Panc1 (cell line): ENCODE measurements at regions not wholly inside any gene's neighbourhood (a gene's known extent, or its start where the extent isn't known, plus 50 kb on each side); places are given as distances from the start of the nearest gene placed in this dataset.

ENCODE experiments used
- ATAC-seq: fragments of 200-7000 bp; cut with Tn5 transposase; 2 replicates; pipeline ENCODE4 v1.9.1; 2020; ENCODE audit warnings: mild to moderate bottlenecking, moderate library complexity
- BruUV-seq: library from RNA; stranded (reverse); fragments of 400-500 nt; replicated peaks from 2 replicates; lab custom pipeline; 2021; lab: Mats Ljungman, UMichigan
- CTCF ChIA-PET: fragments of 300-600 bp; sonication (Branson Sonifier 250); formaldehyde crosslinking; loops from one replicate; lab custom pipeline; 2022; ENCODE audit warnings: antibody characterized with exemption; lab: Charles Lee
- POLR2A ChIA-PET: fragments of 300-600 bp; sonication (Branson Sonifier 250); formaldehyde crosslinking; loops from one replicate; lab custom pipeline; 2022; ENCODE audit warnings: antibody characterized with exemption; lab: Charles Lee
- DNase-seq: peaks from one replicate; pipeline ENCODE4 v3.0.0-alpha.2; 2010; ENCODE audit warnings: low read depth, low spot score
- H3K27ac ChIP-seq: 2 replicates; pipeline ENCODE4 v1.5.1; 2011; ENCODE audit warnings: mild to moderate bottlenecking, low read length, inconsistent platforms
- H3K27me3 ChIP-seq: fragments of 200-500 bp; sonication (Bioruptor generic); 2 replicates; pipeline ENCODE4 v1.6.0; 2014; ENCODE audit warnings: low read length, inconsistent platforms; ENCODE audit not compliant: control insufficient read depth, insufficient read depth
- H3K36me3 ChIP-seq: fragments of 200-500 bp; sonication (Bioruptor generic); 2 replicates; pipeline ENCODE4 v1.5.1; 2014; ENCODE audit warnings: inconsistent platforms, mild to moderate bottlenecking, low read length, moderate library complexity; ENCODE audit not compliant: control insufficient read depth, insufficient read depth
- H3K4me1 ChIP-seq: 2 replicates; pipeline ENCODE4 v1.5.1; 2011; ENCODE audit warnings: inconsistent platforms, mild to moderate bottlenecking, low read length, moderate library complexity; ENCODE audit not compliant: control insufficient read depth, insufficient read depth
- H3K4me3 ChIP-seq, 2 experiments: 2 replicates each; pipeline ENCODE4 v1.5.1; 2011 to 2012; ENCODE audit warnings: low read depth in 2 of 2, low read length in 2 of 2, mild to moderate bottlenecking in 2 of 2, inconsistent platforms in 1 of 2, moderate library complexity in 1 of 2
- H3K9me3 ChIP-seq: fragments of 200-500 bp; sonication (Bioruptor generic); 2 replicates; pipeline ENCODE4 v1.5.1; 2014; ENCODE audit warnings: low read depth, mild to moderate bottlenecking, inconsistent platforms, low read length, moderate library complexity; ENCODE audit not compliant: control insufficient read depth, insufficient read depth
- POLR2AphosphoS5 ChIP-seq: IDR thresholded peaks from 2 replicates; pipeline ENCODE4 v1.6.1; 2012; ENCODE audit warnings: mild to moderate bottlenecking, low read depth, low read length, moderate library complexity
- SIN3A ChIP-seq: IDR thresholded peaks from 2 replicates; pipeline ENCODE4 v1.6.1; 2012; ENCODE audit warnings: low read depth, mild to moderate bottlenecking, low read length, moderate library complexity, borderline replicate concordance; ENCODE audit not compliant: insufficient read depth
- TCF7L2 ChIP-seq: IDR thresholded peaks from 2 replicates; pipeline ENCODE4 v1.6.1; 2011; ENCODE audit warnings: mild to moderate bottlenecking, low read depth, low read length, inconsistent platforms
- in situ Hi-C: cut with HindIII; loops from 2 replicates; pipeline ENCODE4 v1.10.0; 2016; ENCODE audit warnings: low sequenced_read_pairs, low pct_unique_long_range_greater_than_20kb
- intact Hi-C: fragments of 100-400 bp; cut with micrococcal nuclease; formaldehyde crosslinking; loops from one replicate; pipeline ENCODE4 v1.10.0; 2022; ENCODE audit not compliant: unreplicated experiment
- TF ChIP-seq, protein P1 (sequence below), 2 experiments: IDR thresholded peaks; 2 replicates each; pipeline ENCODE4 v1.6.1; 2011 to 2012; ENCODE audit warnings: low read depth in 2 of 2, control low read depth in 1 of 2, low read length in 1 of 2, mild to moderate bottlenecking in 1 of 2, moderate library complexity in 1 of 2; ENCODE audit not compliant: insufficient read depth in 1 of 2
- TF ChIP-seq, protein P2 (sequence below): fragments of 450-650 bp; IDR thresholded peaks from 2 replicates; pipeline ENCODE4 v1.5.1; 2017; ENCODE audit warnings: mild to moderate bottlenecking

DNA sequence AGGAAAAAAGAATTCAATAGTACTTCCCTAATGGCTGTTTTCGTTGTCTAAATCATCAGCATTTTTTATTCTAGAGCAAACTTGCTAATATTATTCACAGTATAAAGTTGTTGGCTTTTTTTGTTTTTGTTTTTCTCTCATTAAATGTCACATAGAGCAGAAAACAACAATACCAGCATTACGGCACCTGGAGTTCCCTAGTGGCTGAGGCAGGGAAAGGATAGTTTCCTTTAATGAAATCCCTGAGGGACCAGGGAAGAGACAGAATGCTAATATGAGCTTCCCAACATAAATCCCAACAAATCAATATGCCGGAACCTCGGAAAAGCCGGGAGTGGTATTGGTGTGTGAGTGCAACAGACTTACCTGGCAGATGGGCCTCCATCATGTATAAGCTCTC is 235.2 kb upstream of the ASCC3 start:
- Histone ChIP-seq H3K27ac (no peak overlapping the region), H3K36me3 (no peaks in the 10 kb centered on the region), H3K9me3 (no peaks in the 10 kb centered on the region), H3K4me1 (peaks cover 5% of the 10 kb centered on the region; the same call in 1 of the 2 replicates), H3K4me3 (no peak overlapping the region), H3K27me3 (no peaks in the 10 kb centered on the region)
- TF ChIP-seq, protein P1, sequence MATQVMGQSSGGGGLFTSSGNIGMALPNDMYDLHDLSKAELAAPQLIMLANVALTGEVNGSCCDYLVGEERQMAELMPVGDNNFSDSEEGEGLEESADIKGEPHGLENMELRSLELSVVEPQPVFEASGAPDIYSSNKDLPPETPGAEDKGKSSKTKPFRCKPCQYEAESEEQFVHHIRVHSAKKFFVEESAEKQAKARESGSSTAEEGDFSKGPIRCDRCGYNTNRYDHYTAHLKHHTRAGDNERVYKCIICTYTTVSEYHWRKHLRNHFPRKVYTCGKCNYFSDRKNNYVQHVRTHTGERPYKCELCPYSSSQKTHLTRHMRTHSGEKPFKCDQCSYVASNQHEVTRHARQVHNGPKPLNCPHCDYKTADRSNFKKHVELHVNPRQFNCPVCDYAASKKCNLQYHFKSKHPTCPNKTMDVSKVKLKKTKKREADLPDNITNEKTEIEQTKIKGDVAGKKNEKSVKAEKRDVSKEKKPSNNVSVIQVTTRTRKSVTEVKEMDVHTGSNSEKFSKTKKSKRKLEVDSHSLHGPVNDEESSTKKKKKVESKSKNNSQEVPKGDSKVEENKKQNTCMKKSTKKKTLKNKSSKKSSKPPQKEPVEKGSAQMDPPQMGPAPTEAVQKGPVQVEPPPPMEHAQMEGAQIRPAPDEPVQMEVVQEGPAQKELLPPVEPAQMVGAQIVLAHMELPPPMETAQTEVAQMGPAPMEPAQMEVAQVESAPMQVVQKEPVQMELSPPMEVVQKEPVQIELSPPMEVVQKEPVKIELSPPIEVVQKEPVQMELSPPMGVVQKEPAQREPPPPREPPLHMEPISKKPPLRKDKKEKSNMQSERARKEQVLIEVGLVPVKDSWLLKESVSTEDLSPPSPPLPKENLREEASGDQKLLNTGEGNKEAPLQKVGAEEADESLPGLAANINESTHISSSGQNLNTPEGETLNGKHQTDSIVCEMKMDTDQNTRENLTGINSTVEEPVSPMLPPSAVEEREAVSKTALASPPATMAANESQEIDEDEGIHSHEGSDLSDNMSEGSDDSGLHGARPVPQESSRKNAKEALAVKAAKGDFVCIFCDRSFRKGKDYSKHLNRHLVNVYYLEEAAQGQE (IDR thresholded peaks at IDR 0.05; ENCODE audit: insufficient read depth in 1 of 2, low read depth in 2 of 2, low read length in 1 of 2): no peak
- TF ChIP-seq, protein P2, sequence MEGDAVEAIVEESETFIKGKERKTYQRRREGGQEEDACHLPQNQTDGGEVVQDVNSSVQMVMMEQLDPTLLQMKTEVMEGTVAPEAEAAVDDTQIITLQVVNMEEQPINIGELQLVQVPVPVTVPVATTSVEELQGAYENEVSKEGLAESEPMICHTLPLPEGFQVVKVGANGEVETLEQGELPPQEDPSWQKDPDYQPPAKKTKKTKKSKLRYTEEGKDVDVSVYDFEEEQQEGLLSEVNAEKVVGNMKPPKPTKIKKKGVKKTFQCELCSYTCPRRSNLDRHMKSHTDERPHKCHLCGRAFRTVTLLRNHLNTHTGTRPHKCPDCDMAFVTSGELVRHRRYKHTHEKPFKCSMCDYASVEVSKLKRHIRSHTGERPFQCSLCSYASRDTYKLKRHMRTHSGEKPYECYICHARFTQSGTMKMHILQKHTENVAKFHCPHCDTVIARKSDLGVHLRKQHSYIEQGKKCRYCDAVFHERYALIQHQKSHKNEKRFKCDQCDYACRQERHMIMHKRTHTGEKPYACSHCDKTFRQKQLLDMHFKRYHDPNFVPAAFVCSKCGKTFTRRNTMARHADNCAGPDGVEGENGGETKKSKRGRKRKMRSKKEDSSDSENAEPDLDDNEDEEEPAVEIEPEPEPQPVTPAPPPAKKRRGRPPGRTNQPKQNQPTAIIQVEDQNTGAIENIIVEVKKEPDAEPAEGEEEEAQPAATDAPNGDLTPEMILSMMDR: 0 out of 2 replicates have a peak, but pooled peaks have one; percentile 11
- TF ChIP-seq SIN3A (no peak), TCF7L2 (no peak)
- no TSS peak for BruUV-seq
- intact Hi-C loops (loop anchor here (10.0 kb wide), 1 partner anchor 278 kb away; the partner anchor contains the start of gene GRIK2), in situ Hi-C loops (no loop called here)
- ChIA-PET POLR2A (no interaction called here), CTCF (no interaction called here)
- ATAC-seq: no peak
- DNase-seq: no peak

DNA sequence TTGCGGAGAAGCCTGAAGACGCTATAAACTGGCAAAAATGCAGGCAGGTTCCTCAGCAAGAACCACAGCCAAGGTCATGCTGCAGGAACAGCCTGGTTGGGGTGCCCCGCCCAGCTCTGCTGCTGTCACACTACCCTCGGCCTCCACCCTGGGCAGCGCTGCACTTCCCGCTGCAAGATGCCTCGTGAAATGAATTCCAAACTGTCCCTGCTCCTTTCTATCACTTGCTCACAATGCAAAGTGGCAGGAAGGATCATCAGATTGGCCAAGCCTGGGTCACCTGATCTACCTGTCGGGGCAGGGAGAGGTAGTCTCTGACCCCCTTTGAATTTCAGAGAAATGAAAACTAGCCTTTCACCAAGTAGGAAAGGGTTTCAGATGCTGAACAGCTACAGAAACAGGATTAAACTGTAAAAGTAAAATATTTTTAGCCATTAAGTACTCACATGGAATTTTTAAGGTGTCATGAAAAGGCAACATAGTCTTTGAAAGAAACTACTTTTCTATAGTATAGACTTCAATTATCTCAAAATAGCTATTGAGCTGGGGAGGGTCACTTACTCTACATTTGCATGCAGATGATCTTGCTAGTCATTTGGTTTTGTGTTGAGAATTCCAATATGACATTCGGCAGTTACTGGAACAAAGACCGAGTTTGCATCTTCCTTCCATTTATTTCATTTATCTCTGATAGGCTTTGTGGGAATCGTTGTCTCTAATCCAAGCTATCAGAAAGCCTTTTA is 236.4 kb upstream of the ASCC3 start:
- POLR2A ChIA-PET: interaction anchor here (0.5 kb wide), 1 partner anchor 233 kb away, joined by 3 read pairs; no protein-coding TSS in a partner anchor
- CTCF ChIA-PET: no interaction called here
- DNase-seq (no peak), ATAC-seq (no peak)
- Histone ChIP-seq H3K27ac (peak overlapping the region; percentile 60; the same call in 1 of the 2 replicates), H3K4me1 (peaks cover 5% of the 10 kb centered on the region; the same call in 1 of the 2 replicates), H3K9me3 (no peaks in the 10 kb centered on the region), H3K36me3 (no peaks in the 10 kb centered on the region), H3K4me3 (no peak overlapping the region), H3K27me3 (no peaks in the 10 kb centered on the region)
- intact Hi-C loops: loop anchor here (10.0 kb wide), 1 partner anchor 277 kb away; the partner anchor contains the start of gene GRIK2
- in situ Hi-C loops: no loop called here
- TF ChIP-seq, protein P1 (IDR thresholded peaks at IDR 0.05; ENCODE audit: insufficient read depth in 1 of 2, low read depth in 2 of 2, low read length in 1 of 2): no peak
- TF ChIP-seq POLR2AphosphoS5 (no peak), SIN3A (no peak), TCF7L2 (no peak)
- TF ChIP-seq, protein P2: no peak
- BruUV-seq: no TSS peak
